Peyer's patch (tissue), 4 donors: ENCODE measurements at regions not wholly inside any gene's neighbourhood (a gene's known extent, or its start where the extent isn't known, plus 50 kb on each side); places are given as distances from the start of the nearest gene placed in this dataset.
"Not testable (repeated sequence)": the region's sequence is repeated elsewhere in the genome, so short reads cannot be mapped to it uniquely, and the experiment has no call there.

Experiments used
- DNase-seq, 3 donors: peaks; one replicate each; pipeline ENCODE4 v3.0.0-alpha.2; 2017 to 2019
- H3K27ac ChIP-seq, 4 donors: fragments of 200-600 bp; sonication (generic); one replicate each; pipeline ENCODE4 v1.5.1; 2016 to 2019
- H3K27me3 ChIP-seq, 2 donors: fragments of 200-600 bp; sonication (generic); one replicate each; pipeline ENCODE4 v1.5.1; 2019
- H3K36me3 ChIP-seq, 3 donors: fragments of 200-600 bp; sonication (generic); one replicate each; pipeline ENCODE4 v1.5.1; 2016 to 2019
- H3K4me1 ChIP-seq, 4 donors: fragments of 200-600 bp; sonication (generic); one replicate each; pipeline ENCODE4 v1.5.1; 2016 to 2019
- H3K4me3 ChIP-seq, 4 donors: fragments of 200-600 bp; sonication (generic); 1 replicate in 3 of 4; 2 replicates in 1 of 4; pipeline ENCODE4 v1.5.1; 2016 to 2019; ENCODE audit warnings: mild to moderate bottlenecking in 1 of 4
- H3K9me3 ChIP-seq, 4 donors: fragments of 200-600 bp; sonication (generic); one replicate each; pipeline ENCODE4 v1.5.1; 2016 to 2019; ENCODE audit warnings: mild to moderate bottlenecking in 1 of 4
- POLR2A ChIP-seq, 2 donors: fragments of 450-650 bp; IDR thresholded peaks; one replicate each; pipeline ENCODE4 v1.5.1; 2017; ENCODE audit warnings: antibody characterized with exemption in 2 of 2, mild to moderate bottlenecking in 2 of 2, moderate library complexity in 2 of 2
- TF ChIP-seq, protein P1 (sequence below), 6 experiments: fragments of 450-650 bp in 4 of 6; fragments of 200-600 bp in 2 of 6; sonication (generic) in 1 of 6; IDR thresholded peaks; one replicate each; pipeline ENCODE4 v1.5.1; 2017 to 2019; ENCODE audit warnings: antibody characterized with exemption in 6 of 6, mild to moderate bottlenecking in 3 of 6, moderate library complexity in 1 of 6

DNA sequence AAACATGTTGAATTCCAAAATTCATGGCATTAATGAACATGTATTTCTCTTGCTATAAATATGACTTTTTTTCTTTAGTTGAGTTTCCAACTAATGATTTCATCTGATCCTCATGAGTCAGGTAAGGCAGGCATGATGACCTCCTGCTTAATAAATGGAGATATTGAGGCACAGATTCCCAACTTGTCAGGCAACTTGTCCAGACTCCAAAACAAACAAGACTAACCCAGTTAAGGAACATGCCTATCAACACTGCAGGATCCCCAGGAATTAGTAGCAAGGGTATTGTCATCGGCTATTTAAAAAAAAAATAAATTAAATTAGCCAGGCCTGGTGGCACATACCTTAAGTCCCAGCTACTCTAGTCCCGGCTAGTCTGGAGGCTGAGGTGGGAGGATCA is 121.3 kb upstream of the SALL4 start:
- Histone ChIP-seq H3K27me3 (no peaks in the 10 kb centered on the region), H3K4me3 (no peak overlapping the region), H3K4me1 (no peaks in the 10 kb centered on the region), H3K9me3 (no peaks in the 10 kb centered on the region), H3K27ac (no peak overlapping the region), H3K36me3 (no peaks in the 10 kb centered on the region)
- TF ChIP-seq POLR2A (IDR thresholded peaks at IDR 0.05) = no peak
- TF ChIP-seq, protein P1, sequence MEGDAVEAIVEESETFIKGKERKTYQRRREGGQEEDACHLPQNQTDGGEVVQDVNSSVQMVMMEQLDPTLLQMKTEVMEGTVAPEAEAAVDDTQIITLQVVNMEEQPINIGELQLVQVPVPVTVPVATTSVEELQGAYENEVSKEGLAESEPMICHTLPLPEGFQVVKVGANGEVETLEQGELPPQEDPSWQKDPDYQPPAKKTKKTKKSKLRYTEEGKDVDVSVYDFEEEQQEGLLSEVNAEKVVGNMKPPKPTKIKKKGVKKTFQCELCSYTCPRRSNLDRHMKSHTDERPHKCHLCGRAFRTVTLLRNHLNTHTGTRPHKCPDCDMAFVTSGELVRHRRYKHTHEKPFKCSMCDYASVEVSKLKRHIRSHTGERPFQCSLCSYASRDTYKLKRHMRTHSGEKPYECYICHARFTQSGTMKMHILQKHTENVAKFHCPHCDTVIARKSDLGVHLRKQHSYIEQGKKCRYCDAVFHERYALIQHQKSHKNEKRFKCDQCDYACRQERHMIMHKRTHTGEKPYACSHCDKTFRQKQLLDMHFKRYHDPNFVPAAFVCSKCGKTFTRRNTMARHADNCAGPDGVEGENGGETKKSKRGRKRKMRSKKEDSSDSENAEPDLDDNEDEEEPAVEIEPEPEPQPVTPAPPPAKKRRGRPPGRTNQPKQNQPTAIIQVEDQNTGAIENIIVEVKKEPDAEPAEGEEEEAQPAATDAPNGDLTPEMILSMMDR (IDR thresholded peaks at IDR 0.05) = no peak
- no peak for DNase-seq

DNA sequence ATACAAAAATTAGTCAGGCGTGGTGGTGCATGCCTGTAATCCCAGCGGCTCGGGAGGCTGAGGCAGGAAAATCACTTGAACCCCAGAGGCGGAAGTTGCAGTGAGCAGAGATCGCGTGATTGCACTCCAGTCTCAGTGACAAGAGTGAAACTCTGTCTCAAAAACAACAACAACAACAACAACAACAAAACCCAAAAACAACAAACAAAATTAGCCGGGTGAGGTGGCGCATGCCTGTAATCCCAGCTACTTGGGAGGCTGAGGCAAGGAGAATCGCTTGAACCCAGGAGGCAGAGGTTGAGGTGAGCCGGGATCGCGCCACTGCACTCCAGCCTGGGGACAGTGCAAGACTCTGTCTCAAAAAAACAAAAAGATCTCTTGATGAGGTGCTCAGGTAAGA is 120.5 kb upstream of the SALL4 start:
- not testable (repeated sequence) for H3K27me3 ChIP-seq, H3K27ac ChIP-seq, H3K4me3 ChIP-seq, H3K4me1 ChIP-seq, H3K9me3 ChIP-seq, DNase-seq, H3K36me3 ChIP-seq

DNA sequence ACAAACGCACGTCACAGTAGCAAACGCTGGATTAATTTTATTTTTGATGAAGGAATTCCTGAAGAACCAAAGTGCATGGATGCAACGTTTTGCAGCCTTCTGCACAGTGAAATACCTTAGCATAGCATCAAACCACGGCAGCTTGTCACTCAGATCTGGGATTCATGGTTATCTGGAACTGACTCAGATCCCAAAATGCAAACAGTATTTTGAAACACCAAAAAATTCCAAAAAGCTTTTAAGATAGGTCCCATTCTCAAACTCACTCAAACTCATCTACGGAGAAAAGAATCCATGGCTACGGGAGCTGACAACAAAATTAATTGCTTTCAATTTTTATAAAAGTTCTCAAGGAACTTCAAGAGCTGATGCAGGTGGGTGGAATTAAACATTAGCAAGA is 116.2 kb upstream of the SALL4 start:
- H3K4me1 ChIP-seq = no peaks in the 10 kb centered on the region
- H3K27me3 ChIP-seq = no peaks in the 10 kb centered on the region
- TF ChIP-seq POLR2A (IDR thresholded peaks at IDR 0.05) = no peak
- TF ChIP-seq, protein P1 (IDR thresholded peaks at IDR 0.05) = no peak
- H3K36me3 ChIP-seq = no peaks in the 10 kb centered on the region
- no peak overlapping the region for H3K27ac ChIP-seq
- H3K9me3 ChIP-seq = no peaks in the 10 kb centered on the region
- H3K4me3 ChIP-seq = no peak overlapping the region
- DNase-seq = no peak

DNA sequence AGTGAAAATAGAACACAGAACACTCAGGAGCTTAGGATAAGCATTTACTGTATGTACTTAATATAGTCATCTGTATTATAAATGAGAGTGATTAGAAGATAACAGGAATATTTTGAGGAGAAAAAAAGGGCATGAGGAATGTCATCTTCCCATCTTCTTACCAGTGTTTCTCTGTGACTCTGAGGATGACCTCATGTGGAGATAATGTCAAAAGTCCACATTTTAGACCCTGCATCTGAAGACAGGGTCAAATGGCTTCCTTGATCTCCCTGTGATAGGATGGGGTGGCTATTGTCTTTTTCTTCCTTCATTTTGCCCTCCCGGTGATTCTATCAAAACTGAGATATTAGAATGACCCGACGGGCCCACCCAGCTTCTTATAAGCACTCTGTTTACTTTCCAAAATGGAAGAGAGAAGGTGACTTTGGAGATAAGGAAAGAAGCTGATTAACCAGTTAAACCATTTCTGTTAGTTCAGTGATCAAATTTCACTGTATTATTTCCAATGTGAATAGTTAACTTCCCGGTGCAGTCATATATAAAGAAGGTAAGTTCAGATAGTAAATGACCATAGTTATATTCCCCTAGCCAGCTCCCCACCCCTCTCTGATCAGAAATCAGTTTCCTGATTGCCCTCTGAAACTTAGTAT is 115.7 kb upstream of the SALL4 start:
- no peaks in the 10 kb centered on the region for H3K27me3 ChIP-seq
- DNase-seq = no peak
- TF ChIP-seq, protein P1 (IDR thresholded peaks at IDR 0.05) = no peak
- no peak for TF ChIP-seq POLR2A (IDR thresholded peaks at IDR 0.05)
- no peaks in the 10 kb centered on the region for H3K36me3 ChIP-seq
- no peaks in the 10 kb centered on the region for H3K4me1 ChIP-seq
- no peaks in the 10 kb centered on the region for H3K9me3 ChIP-seq
- no peak overlapping the region for H3K4me3 ChIP-seq
- H3K27ac ChIP-seq = no peak overlapping the region

DNA sequence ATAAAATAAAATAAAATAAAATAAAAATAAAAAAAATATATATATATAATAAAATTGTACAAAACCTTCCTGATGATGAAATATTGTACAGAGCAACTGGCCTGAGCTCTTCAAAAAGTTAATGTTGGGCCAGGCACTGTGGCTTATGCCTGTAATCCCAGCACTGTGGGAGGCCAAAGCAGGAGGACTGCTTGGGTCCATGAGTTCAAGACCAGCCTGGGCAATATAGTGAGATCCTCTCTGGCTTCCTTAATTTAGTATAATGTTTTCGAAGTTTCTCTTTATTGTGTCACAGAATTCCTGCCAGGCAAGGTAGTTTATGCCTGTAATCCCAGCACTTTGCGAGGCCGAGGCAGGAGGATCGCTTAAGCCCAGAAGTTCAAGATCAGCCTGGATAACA is 113.9 kb upstream of the SALL4 start:
- no peaks in the 10 kb centered on the region for H3K36me3 ChIP-seq
- H3K27me3 ChIP-seq = no peaks in the 10 kb centered on the region
- no peak for TF ChIP-seq POLR2A (IDR thresholded peaks at IDR 0.05)
- TF ChIP-seq, protein P1 (IDR thresholded peaks at IDR 0.05) = no peak
- no peak overlapping the region for H3K4me3 ChIP-seq
- H3K27ac ChIP-seq = no peak overlapping the region
- H3K4me1 ChIP-seq = no peaks in the 10 kb centered on the region
- H3K9me3 ChIP-seq = no peaks in the 10 kb centered on the region
- no peak for DNase-seq

DNA sequence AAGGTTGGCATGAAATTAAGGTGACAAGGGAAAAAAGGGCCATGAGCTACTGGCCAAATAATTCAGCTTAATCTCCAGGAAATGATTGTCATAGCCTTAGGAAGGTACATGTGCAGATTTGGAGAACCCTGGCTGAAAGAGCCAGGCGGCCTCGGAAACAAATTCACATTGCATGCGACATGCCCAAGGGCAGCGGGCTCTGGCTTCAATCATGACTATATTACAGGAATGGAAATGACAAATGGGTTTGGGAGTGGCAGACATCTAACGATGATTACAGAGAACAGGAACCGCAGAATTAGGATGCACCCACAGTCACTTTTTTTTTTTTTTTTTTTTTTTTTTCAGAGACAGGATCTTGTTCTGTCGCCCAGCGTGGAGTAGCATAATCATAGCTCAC is 112.4 kb upstream of the SALL4 start:
- no peak overlapping the region for H3K27ac ChIP-seq
- no peak for DNase-seq
- no peak overlapping the region for H3K4me3 ChIP-seq
- H3K4me1 ChIP-seq = no peaks in the 10 kb centered on the region
- no peaks in the 10 kb centered on the region for H3K9me3 ChIP-seq
- H3K27me3 ChIP-seq = no peaks in the 10 kb centered on the region
- H3K36me3 ChIP-seq = no peaks in the 10 kb centered on the region
- TF ChIP-seq, protein P1 (IDR thresholded peaks at IDR 0.05) = no peak
- TF ChIP-seq POLR2A (IDR thresholded peaks at IDR 0.05) = no peak
